HepG2 (cell line): ENCODE measurements at regions not wholly inside any gene's neighbourhood (a gene's known extent, or its start where the extent isn't known, plus 50 kb on each side); places are given as distances from the start of the nearest gene placed in this dataset.

Experiments used
- ATAC-seq: fragments of 200-7000 bp; cut with Tn5 transposase; 3 replicates; pipeline ENCODE4 v1.9.1; 2020; ENCODE audit warnings: mild to moderate bottlenecking, moderate library complexity
- BruUV-seq: library from RNA; stranded (reverse); fragments of 400-500 nt; replicated peaks from 2 replicates; lab custom pipeline; 2021; lab: Mats Ljungman, UMichigan
- CTCF ChIA-PET: fragments of 300-600 bp; formaldehyde crosslinking; extraction: SDS; loops from one replicate; lab custom pipeline; 2021; ENCODE audit warnings: low total read pairs, inconsistent platforms, low intra/inter-chr PET ratio; lab: Yijun Ruan, JAX
- POLR2A ChIA-PET: fragments of 350-600 bp; sonication (Branson Sonifier 250); formaldehyde crosslinking; loops from one replicate; lab custom pipeline; 2020; ENCODE audit warnings: antibody characterized with exemption, inconsistent platforms; lab: Yijun Ruan, JAX
- DNase-seq: peaks from one replicate; pipeline ENCODE4 v3.0.0-alpha.2; 2015; ENCODE audit warnings: low spot score
- FAIRE-seq: peaks from 3 replicates; lab custom pipeline; 2011; peaks lifted over from hg19 to GRCh38; lab: Jason Lieb, UNC
- H2AFZ ChIP-seq: one replicate; pipeline ENCODE4 v1.6.1; 2011; ENCODE audit warnings: low read length, inconsistent platforms
- H3K27ac ChIP-seq: fragments of 300-600 bp; 3 replicates; pipeline ENCODE4 v1.8.0; 2011; ENCODE audit warnings: mixed run types, mild to moderate bottlenecking, mixed read lengths, low read length, inconsistent platforms; ENCODE audit not compliant: insufficient read depth; ENCODE audit errors: extremely low read length
- H3K27me3 ChIP-seq, 2 experiments: fragments of 200-600 bp in 1 of 2; 2 replicates in 1 of 2; 3 replicates in 1 of 2; pipeline versions ENCODE4 v1.6.0 to v1.8.0; 2011; ENCODE audit warnings: low read length in 2 of 2, mild to moderate bottlenecking in 2 of 2, moderate library complexity in 2 of 2, inconsistent platforms in 1 of 2; ENCODE audit not compliant: insufficient read depth in 2 of 2, control insufficient read depth in 1 of 2
- H3K36me3 ChIP-seq, 2 experiments: fragments of 200-600 bp in 1 of 2; replicated peaks in 1 of 2; 2 replicates in 1 of 2; 3 replicates in 1 of 2; pipeline versions ENCODE4 v1.5.1 to v1.8.0; 2011; ENCODE audit warnings: low read length in 2 of 2, inconsistent platforms in 1 of 2; ENCODE audit not compliant: insufficient read depth in 2 of 2, control insufficient read depth in 1 of 2
- H3K4me1 ChIP-seq: 2 replicates; pipeline ENCODE4 v1.5.1; 2012; ENCODE audit warnings: low read length, inconsistent platforms; ENCODE audit not compliant: insufficient read depth
- H3K4me2 ChIP-seq: 2 replicates; pipeline ENCODE4 v1.6.0; 2011; ENCODE audit warnings: low read depth, low read length, inconsistent platforms
- H3K4me3 ChIP-seq, 3 experiments: fragments of 200-600 bp in 1 of 3; sonication (generic), shearing (Covaris generic) in 1 of 3; replicated peaks in 1 of 3; 2 replicates each; pipeline ENCODE4 v1.5.1; 2011 to 2016; ENCODE audit warnings: low read length in 3 of 3, inconsistent platforms in 2 of 3, low read depth in 2 of 3, mild to moderate bottlenecking in 2 of 3, control low read depth in 1 of 3, mixed read lengths in 1 of 3; ENCODE audit not compliant: insufficient read depth in 1 of 3
- H3K79me2 ChIP-seq: one replicate; pipeline ENCODE4 v1.6.1; 2011; ENCODE audit warnings: low read length, inconsistent platforms; ENCODE audit not compliant: insufficient read depth
- H3K9ac ChIP-seq: 2 replicates; pipeline ENCODE4 v1.6.0; 2011; ENCODE audit warnings: mild to moderate bottlenecking, low read depth, low read length, inconsistent platforms; ENCODE audit not compliant: insufficient read depth
- H3K9me3 ChIP-seq: 2 replicates; pipeline ENCODE4 v1.5.1; 2012; ENCODE audit warnings: mild to moderate bottlenecking, low read length
- H4K20me1 ChIP-seq: 2 replicates; pipeline ENCODE4 v1.6.0; 2011; ENCODE audit warnings: inconsistent platforms, mild to moderate bottlenecking, low read length, moderate library complexity; ENCODE audit not compliant: insufficient read depth
- JUN ChIP-seq: sonication (generic); formaldehyde crosslinking; IDR thresholded peaks from 2 replicates; pipeline ENCODE4 v1.4.0; 2020; ENCODE audit warnings: mild to moderate bottlenecking, missing genetic modification reagents
- MAFK ChIP-seq, 2 experiments: IDR thresholded peaks in 1 of 2; conservative IDR thresholded peaks in 1 of 2; 2 replicates each; pipeline ENCODE4 v1.6.1; 2011; ENCODE audit warnings: improper control_type of control experiment in 2 of 2, low read length in 2 of 2
- MEIS1 ChIP-seq: sonication (generic); formaldehyde crosslinking; IDR thresholded peaks from 2 replicates; pipeline ENCODE4 v1.9.0; 2021; ENCODE audit warnings: mild to moderate bottlenecking, missing genetic modification reagents, moderate library complexity, borderline replicate concordance
- NR1H2 ChIP-seq: sonication (generic); formaldehyde crosslinking; IDR thresholded peaks from 2 replicates; pipeline ENCODE4 v1.8.1; 2022; ENCODE audit warnings: low read depth, missing genetic modification reagents, borderline replicate concordance
- PRMT3 ChIP-seq: sonication (generic); formaldehyde crosslinking; IDR thresholded peaks from 2 replicates; pipeline ENCODE4 v1.8.1; 2022; ENCODE audit warnings: low read depth, mild to moderate bottlenecking, moderate library complexity, missing genetic modification reagents, borderline replicate concordance
- SALL2 ChIP-seq: sonication (generic); formaldehyde crosslinking; IDR thresholded peaks from 2 replicates; pipeline ENCODE4 v1.8.1; 2023; ENCODE audit warnings: mild to moderate bottlenecking, missing genetic modification reagents, inconsistent platforms
- STAG1 ChIP-seq: sonication (generic); formaldehyde crosslinking; IDR thresholded peaks from 2 replicates; pipeline ENCODE4 v1.4.0; 2020; ENCODE audit warnings: missing genetic modification reagents
- ZNF746 ChIP-seq: sonication (generic); formaldehyde crosslinking; IDR thresholded peaks from 2 replicates; pipeline ENCODE4 v1.8.0; 2022; ENCODE audit warnings: mild to moderate bottlenecking, missing genetic modification reagents
- in situ Hi-C: cut with HindIII; loops from 2 replicates; pipeline ENCODE4 v1.10.0; 2017; ENCODE audit warnings: low pct_unique_long_range_greater_than_20kb; ENCODE audit not compliant: extremely low pct_ligation_motif_present
- intact Hi-C: fragments of 100-400 bp; cut with micrococcal nuclease; formaldehyde crosslinking; loops from one replicate; pipeline ENCODE4 v1.10.0; 2022; ENCODE audit not compliant: unreplicated experiment
- TF ChIP-seq, protein P1 (sequence below): sonication (generic); formaldehyde crosslinking; IDR thresholded peaks from 2 replicates; pipeline ENCODE4 v1.5.1; 2020; ENCODE audit warnings: mild to moderate bottlenecking, missing genetic modification reagents, borderline replicate concordance
- TF ChIP-seq, protein P2 (sequence below): fragments of 450-650 bp; IDR thresholded peaks from 2 replicates; pipeline ENCODE4 v1.6.1; 2016

DNA sequence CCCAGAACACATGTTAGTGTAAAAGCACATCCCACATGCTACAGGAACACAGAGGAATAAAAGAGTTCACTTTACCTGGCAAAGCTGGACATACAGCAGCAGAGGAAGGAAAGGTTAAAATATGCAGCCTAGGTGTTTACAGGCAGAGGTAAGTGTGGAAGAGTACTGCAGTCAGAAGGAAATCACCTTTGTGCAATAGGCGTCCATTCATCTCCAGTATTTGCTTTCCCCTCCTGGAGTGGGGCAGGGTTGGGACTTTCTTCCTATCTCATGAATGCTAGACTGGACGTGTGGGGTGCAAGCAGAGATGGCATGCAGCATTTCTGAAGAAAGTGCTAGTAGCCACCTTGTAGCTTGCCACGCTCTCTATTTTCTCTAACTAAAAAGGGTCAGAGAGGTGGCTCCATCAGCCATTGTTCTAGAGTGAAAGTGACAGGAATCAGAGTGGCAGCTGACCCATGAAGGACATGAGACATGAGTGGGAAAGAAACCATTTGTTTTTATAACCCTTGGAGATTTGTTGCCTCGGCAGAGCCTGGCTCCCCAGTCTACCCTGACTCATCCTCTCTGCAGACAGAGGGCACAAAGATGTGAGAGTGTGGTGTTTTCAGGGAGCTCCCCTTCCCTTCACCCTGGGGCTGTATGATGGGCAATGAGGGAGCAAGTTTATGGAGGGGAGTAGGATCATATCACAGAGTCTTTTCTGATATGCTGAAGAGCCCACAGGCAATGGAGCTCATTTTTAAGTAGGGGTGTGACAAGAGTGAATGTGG lies 101.2 kb upstream of the SEC61G start (continued):
- TF ChIP-seq JUN (no peak), MAFK (conservative IDR thresholded peaks at IDR 0.05 in 1 of 2, IDR thresholded peaks at IDR 0.05 in 1 of 2; ENCODE audit: low read length in 2 of 2) (no peak), SALL2 (CRISPR knock-in tag) (no peak), STAG1 (CRISPR knock-in tag) (no peak)
- TF ChIP-seq, protein P1, sequence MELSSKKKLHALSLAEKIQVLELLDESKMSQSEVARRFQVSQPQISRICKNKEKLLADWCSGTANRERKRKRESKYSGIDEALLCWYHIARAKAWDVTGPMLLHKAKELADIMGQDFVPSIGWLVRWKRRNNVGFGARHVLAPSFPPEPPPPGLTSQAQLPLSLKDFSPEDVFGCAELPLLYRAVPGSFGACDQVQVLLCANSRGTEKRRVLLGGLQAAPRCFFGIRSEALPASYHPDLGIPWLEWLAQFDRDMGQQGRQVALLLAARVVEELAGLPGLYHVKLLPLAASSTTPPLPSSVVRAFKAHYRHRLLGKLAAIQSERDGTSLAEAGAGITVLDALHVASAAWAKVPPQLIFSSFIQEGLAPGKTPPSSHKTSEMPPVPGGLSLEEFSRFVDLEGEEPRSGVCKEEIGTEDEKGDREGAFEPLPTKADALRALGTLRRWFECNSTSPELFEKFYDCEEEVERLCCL (CRISPR knock-in tag): no peak
- TF ChIP-seq, all 625 proteins: peak for 0

DNA sequence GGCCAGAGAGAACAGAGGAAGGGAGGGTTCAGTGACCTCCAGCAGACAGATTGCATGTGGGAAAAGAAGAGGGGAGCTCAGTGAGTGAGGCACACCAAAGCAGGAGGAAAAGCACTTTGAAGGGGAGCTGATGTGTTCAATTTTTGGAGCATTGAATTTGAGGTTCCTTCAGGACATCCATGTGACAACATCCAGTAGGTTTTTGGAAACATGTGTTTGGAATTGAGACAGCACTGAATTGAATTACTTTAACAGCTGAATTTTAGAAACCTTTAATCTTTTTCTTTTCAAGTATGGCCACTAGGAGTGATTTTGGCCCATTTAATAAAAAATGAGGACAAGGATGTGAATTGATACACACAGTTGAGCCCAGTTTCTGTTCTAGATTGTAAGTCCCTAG lies 101.8 kb upstream of the SEC61G start:
- Histone ChIP-seq H3K9ac (no peak overlapping the region), H3K79me2 (no peaks in the 10 kb centered on the region), H3K9me3 (no peaks in the 10 kb centered on the region)
- in situ Hi-C loops: no loop called here
- CTCF ChIA-PET: no interaction called here
- TF ChIP-seq NR1H2 (no peak), MEIS1 (CRISPR knock-in tag) (no peak), PRMT3 (CRISPR knock-in tag) (no peak), ZNF746 (CRISPR knock-in tag) (no peak)
- TF ChIP-seq, protein P2, sequence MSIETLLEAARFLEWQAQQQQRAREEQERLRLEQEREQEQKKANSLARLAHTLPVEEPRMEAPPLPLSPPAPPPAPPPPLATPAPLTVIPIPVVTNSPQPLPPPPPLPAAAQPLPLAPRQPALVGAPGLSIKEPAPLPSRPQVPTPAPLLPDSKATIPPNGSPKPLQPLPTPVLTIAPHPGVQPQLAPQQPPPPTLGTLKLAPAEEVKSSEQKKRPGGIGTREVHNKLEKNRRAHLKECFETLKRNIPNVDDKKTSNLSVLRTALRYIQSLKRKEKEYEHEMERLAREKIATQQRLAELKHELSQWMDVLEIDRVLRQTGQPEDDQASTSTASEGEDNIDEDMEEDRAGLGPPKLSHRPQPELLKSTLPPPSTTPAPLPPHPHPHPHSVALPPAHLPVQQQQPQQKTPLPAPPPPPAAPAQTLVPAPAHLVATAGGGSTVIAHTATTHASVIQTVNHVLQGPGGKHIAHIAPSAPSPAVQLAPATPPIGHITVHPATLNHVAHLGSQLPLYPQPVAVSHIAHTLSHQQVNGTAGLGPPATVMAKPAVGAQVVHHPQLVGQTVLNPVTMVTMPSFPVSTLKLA: peak; percentile 79
- TF ChIP-seq, all 625 proteins: peak for 1
- intact Hi-C loops: no loop called here
- POLR2A ChIA-PET: no interaction called here
- no peaks in the 10 kb centered on the region for H4K20me1 ChIP-seq
- no peak overlapping the region for H2AFZ ChIP-seq
- H3K4me1 ChIP-seq: peaks cover 10% of the 10 kb centered on the region
- H3K36me3 ChIP-seq: no peaks in the 10 kb centered on the region
- FAIRE-seq (no peak), DNase-seq (no peak), ATAC-seq (no peak)
- no peak overlapping the region for H3K4me2 ChIP-seq
- H3K27me3 ChIP-seq: peaks cover 2 to 3% of the 10 kb centered on the region in 2 experiments; a peak in 3 of 5 replicates
- no peak overlapping the region for H3K27ac ChIP-seq
- H3K4me3 ChIP-seq: no peak overlapping the region
- no TSS peak for BruUV-seq
